KMS-11 (cell line): ENCODE measurements at regions not wholly inside any gene's neighbourhood (a gene's known extent, or its start where the extent isn't known, plus 50 kb on each side); places are given as distances from the start of the nearest gene placed in this dataset.

Source experiments
- H2AFZ ChIP-seq: fragments of 200-600 bp; sonication (generic); 2 replicates; pipeline ENCODE4 v1.6.1; 2016; ENCODE audit warnings: antibody characterized with exemption, mixed run types, low read depth
- H3K27ac ChIP-seq: fragments of 200-600 bp; sonication (generic); 2 replicates; pipeline ENCODE4 v1.6.1; 2016; ENCODE audit warnings: mild to moderate bottlenecking, mixed run types
- H3K27me3 ChIP-seq: fragments of 200-600 bp; sonication (generic); 2 replicates; pipeline ENCODE4 v1.6.1; 2017; ENCODE audit warnings: mild to moderate bottlenecking, low read depth, mixed run types, moderate library complexity; ENCODE audit not compliant: insufficient read depth
- H3K36me3 ChIP-seq: fragments of 200-600 bp; sonication (generic); 2 replicates; pipeline ENCODE4 v1.6.1; 2017; ENCODE audit warnings: mild to moderate bottlenecking, mixed run types; ENCODE audit not compliant: insufficient read depth
- H3K4me1 ChIP-seq: fragments of 200-600 bp; sonication (generic); 2 replicates; pipeline ENCODE4 v1.6.1; 2016; ENCODE audit warnings: mild to moderate bottlenecking, low read depth, mixed run types; ENCODE audit not compliant: poor library complexity, severe bottlenecking
- H3K4me2 ChIP-seq: fragments of 200-600 bp; sonication (generic); 2 replicates; pipeline ENCODE4 v1.7.0; 2016; ENCODE audit warnings: mild to moderate bottlenecking, mixed run types
- H3K4me3 ChIP-seq: fragments of 200-600 bp; sonication (generic); IDR thresholded peaks from 2 replicates; pipeline ENCODE4 v1.6.1; 2017; ENCODE audit warnings: low read depth, low read length, mixed read lengths; ENCODE audit not compliant: insufficient read depth
- H3K79me2 ChIP-seq: fragments of 200-600 bp; sonication (generic); 2 replicates; pipeline ENCODE4 v1.6.1; 2016; ENCODE audit warnings: low read depth, mixed run types; ENCODE audit not compliant: insufficient read depth
- H3K9ac ChIP-seq: fragments of 200-600 bp; sonication (generic); 2 replicates; pipeline ENCODE4 v1.6.1; 2016; ENCODE audit warnings: mild to moderate bottlenecking, mixed run types
- H4K20me1 ChIP-seq: fragments of 200-600 bp; sonication (generic); 2 replicates; pipeline ENCODE4 v1.6.1; 2016; ENCODE audit warnings: mild to moderate bottlenecking, mixed run types; ENCODE audit not compliant: insufficient read depth
- TF ChIP-seq, protein P1 (sequence below): fragments of 200-600 bp; sonication (generic); conservative IDR thresholded peaks from 2 replicates; pipeline ENCODE4 v1.6.1; 2017; ENCODE audit warnings: low read depth, mild to moderate bottlenecking, antibody characterized with exemption, low read length, moderate library complexity, mixed read lengths

DNA sequence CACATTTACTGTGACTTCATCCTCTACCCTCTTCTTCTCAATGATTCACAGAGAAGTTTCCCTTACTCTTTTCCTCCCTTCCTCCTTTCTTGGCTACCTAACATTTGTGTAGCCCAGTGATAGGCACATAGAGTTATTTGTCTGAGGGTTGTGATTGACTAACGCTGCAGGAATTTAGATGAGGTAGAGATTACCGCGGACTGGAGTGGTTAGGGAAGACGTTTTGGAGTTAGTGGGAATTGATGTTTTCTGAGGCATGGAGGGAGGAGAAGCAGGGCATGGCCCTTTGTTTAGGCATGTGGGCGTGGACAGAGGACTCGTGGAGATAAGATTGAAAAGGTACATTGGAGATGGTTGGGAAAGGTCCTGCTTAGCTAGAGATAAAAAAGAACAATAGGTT is 246.7 kb downstream of the GPAT3 start:
- no peaks in the 10 kb centered on the region for H3K79me2 ChIP-seq
- no peak overlapping the region for H3K4me3 ChIP-seq
- H4K20me1 ChIP-seq: no peaks in the 10 kb centered on the region
- no peak overlapping the region for H3K9ac ChIP-seq
- TF ChIP-seq, protein P1, sequence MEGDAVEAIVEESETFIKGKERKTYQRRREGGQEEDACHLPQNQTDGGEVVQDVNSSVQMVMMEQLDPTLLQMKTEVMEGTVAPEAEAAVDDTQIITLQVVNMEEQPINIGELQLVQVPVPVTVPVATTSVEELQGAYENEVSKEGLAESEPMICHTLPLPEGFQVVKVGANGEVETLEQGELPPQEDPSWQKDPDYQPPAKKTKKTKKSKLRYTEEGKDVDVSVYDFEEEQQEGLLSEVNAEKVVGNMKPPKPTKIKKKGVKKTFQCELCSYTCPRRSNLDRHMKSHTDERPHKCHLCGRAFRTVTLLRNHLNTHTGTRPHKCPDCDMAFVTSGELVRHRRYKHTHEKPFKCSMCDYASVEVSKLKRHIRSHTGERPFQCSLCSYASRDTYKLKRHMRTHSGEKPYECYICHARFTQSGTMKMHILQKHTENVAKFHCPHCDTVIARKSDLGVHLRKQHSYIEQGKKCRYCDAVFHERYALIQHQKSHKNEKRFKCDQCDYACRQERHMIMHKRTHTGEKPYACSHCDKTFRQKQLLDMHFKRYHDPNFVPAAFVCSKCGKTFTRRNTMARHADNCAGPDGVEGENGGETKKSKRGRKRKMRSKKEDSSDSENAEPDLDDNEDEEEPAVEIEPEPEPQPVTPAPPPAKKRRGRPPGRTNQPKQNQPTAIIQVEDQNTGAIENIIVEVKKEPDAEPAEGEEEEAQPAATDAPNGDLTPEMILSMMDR: no peak
- H3K36me3 ChIP-seq: no peaks in the 10 kb centered on the region
- no peak overlapping the region for H3K4me2 ChIP-seq
- no peaks in the 10 kb centered on the region for H3K4me1 ChIP-seq
- no peak overlapping the region for H2AFZ ChIP-seq
- no peak overlapping the region for H3K27ac ChIP-seq
- H3K27me3 ChIP-seq: no peaks in the 10 kb centered on the region

DNA sequence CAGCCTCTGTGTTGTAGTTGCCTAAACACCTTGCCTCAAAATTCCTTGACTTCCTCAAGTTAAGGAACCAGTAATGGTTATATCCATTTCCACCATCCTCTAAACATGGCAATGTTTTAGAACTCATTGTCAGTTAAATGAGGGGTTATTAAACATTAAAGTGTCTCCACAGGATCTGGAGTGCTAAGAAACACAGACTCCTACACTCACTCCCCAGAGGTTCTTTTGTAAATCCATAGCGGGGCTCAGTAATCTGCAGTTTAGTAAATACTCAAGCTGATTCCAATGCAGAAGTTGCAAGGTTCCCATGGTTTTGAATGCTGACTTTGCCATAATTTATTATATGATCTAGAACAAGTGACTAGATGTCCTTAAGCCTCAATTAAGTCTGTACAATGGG is 245.5 kb downstream of the GPAT3 start:
- Histone ChIP-seq H3K27me3 (no peaks in the 10 kb centered on the region), H2AFZ (no peak overlapping the region), H3K36me3 (no peaks in the 10 kb centered on the region), H3K27ac (no peak overlapping the region), H3K4me3 (no peak overlapping the region), H3K79me2 (no peaks in the 10 kb centered on the region), H3K4me1 (no peaks in the 10 kb centered on the region), H3K9ac (no peak overlapping the region), H4K20me1 (no peaks in the 10 kb centered on the region), H3K4me2 (no peak overlapping the region)
- TF ChIP-seq, protein P1: no peak

DNA sequence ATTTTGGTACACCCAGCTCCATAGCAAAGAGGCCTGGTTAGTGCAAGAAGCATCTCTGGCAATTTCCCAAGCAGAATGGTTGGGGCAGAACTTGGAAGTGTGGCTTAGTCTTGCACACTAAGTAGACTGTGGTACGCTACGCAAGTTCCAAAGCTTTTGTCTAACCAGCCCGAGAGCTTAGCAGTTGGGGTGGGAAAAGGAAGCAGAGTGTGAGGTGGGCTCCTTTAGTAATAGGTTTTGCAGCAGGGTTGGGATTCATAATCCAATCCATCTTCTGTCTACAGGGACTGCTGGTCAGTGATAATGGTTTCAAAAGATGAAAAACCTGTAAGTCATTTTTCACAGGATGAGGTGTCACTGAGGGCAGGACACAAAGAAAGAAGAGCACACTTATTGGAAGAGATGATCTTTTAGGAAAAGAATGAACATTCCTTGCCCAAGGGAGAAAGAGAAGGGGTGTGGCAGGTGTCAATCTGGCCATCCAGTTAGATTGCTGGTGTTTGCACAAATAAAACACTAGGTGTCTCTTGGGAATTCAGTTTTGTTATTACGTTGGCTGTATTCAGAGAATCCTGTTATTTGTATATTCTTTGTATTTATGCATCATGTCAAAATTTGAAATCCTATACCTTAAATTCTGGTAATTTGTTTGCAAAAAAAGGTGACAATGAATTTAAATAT is 244.3 kb downstream of the GPAT3 start:
- H3K4me3 ChIP-seq: no peak overlapping the region
- H3K9ac ChIP-seq: no peak overlapping the region
- no peaks in the 10 kb centered on the region for H3K79me2 ChIP-seq
- H3K4me2 ChIP-seq: no peak overlapping the region
- TF ChIP-seq, protein P1: no peak
- H4K20me1 ChIP-seq: no peaks in the 10 kb centered on the region
- H3K27me3 ChIP-seq: no peaks in the 10 kb centered on the region
- H2AFZ ChIP-seq: no peak overlapping the region
- H3K4me1 ChIP-seq: no peaks in the 10 kb centered on the region
- H3K36me3 ChIP-seq: no peaks in the 10 kb centered on the region
- H3K27ac ChIP-seq: no peak overlapping the region

DNA sequence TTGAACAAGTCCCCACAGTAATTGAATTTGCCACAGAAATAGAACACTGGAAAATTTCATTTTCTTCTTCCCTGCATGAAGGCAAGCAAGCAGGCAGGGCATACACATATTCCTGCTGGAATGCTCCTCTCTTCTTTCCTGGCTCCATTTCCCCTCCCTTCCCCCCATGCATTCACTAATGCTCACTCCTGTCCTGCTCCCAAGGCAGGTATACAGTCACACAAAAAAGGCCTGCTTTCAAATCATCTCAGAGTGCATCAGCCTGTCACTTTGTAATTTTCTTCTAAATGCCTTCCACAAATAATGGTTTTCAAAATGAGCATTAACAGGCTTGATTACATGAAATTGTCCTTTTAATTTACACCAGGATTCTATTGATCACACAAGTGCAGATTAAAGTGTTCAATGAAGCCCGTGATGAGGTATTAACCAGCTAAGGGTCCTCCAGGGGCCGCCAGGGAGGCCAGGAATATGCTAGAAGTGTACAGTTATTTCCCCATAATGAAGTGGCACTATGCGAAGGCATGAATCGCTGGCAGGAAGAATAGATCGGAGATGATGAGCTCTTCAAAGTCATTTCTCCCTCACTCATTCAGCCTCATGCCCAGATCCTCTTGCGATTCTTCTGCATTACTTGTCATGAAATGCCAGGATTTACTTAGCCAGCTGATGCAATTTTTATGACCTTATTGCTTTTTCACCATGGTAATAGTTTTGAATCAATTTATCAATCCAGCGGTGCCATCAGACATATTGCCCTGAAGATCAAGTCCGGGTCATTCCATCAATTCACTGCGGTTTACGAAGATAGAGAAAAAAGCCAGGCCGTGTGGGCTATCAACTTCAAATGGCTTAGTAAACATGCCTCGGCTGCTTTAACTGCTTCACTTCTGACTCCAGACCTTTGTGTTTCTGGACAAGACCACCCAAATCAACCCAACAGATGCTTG is 243.5 kb downstream of the GPAT3 start:
- H2AFZ ChIP-seq: no peak overlapping the region
- H3K4me3 ChIP-seq: no peak overlapping the region
- no peaks in the 10 kb centered on the region for H3K4me1 ChIP-seq
- H4K20me1 ChIP-seq: no peaks in the 10 kb centered on the region
- no peaks in the 10 kb centered on the region for H3K36me3 ChIP-seq
- H3K9ac ChIP-seq: no peak overlapping the region
- no peak overlapping the region for H3K4me2 ChIP-seq
- TF ChIP-seq, protein P1: no peak
- H3K79me2 ChIP-seq: no peaks in the 10 kb centered on the region
- no peak overlapping the region for H3K27ac ChIP-seq
- H3K27me3 ChIP-seq: no peaks in the 10 kb centered on the region
